Fibroblast of the aortic adventitia (primary cell): ENCODE measurements at regions not wholly inside any gene's neighbourhood (a gene's known extent, or its start where the extent isn't known, plus 50 kb on each side); places are given as distances from the start of the nearest gene placed in this dataset.
"Not testable (repeated sequence)": the region's sequence is repeated elsewhere in the genome, so short reads cannot be mapped to it uniquely, and the experiment has no call there.

ENCODE experiments used
- DNase-seq: peaks from one replicate; pipeline ENCODE4 v3.0.0-alpha.2; 2010; ENCODE audit warnings: low read depth
- H3K4me3 ChIP-seq: 2 replicates; pipeline ENCODE4 v1.5.1; 2011; ENCODE audit warnings: low read depth, mild to moderate bottlenecking, control low read depth, low read length, moderate library complexity
- CTCF ChIP-seq: IDR thresholded peaks from 2 replicates; pipeline ENCODE4 v1.5.1; 2011; ENCODE audit warnings: mild to moderate bottlenecking, low read length, control low read depth, inconsistent platforms; ENCODE audit not compliant: insufficient read depth

GRCh38 chr1:189313488-189313887 lies 1164.2 kb downstream of the BRINP3 start:
- no peak for DNase-seq
- H3K4me3 ChIP-seq = no peak overlapping the region
- no peak for TF ChIP-seq CTCF

GRCh38 chr1:189315035-189315901 lies 1162.4 kb downstream of the BRINP3 start:
- H3K4me3 ChIP-seq = no peak overlapping the region
- no peak for TF ChIP-seq CTCF
- DNase-seq = no peak

GRCh38 chr1:189323091-189323490 lies 1154.6 kb downstream of the BRINP3 start:
- H3K4me3 ChIP-seq = no peak overlapping the region
- TF ChIP-seq CTCF = no peak
- DNase-seq = peak; percentile 10

DNA sequence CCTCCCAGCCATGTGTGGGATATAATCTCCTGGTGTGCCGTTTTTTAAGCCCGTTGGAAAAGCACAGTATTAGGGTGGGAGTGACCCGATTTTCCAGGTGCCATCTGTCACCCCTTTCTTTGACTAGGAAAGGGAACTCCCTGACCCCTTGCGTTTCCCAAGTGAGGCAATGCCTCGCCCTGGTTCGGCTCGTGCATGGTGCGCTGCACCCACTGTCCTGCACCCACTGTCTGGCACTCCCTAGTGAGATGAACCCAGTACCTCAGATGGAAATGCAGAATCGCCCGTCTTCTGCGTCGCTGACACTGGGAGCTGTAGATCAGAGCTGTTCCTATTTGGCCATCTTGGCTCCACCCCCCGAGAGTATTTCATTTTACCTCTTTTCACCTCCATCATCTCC lies 1146.6 kb downstream of the BRINP3 start:
- H3K4me3 ChIP-seq, DNase-seq: not testable (repeated sequence)

- no peak overlapping the region for H3K4me3 ChIP-seq
- no peak for TF ChIP-seq CTCF
- DNase-seq = no peak
Measured at GRCh38 chr1:189336115-189337100, 1141.3 kb downstream of the BRINP3 start.

DNA sequence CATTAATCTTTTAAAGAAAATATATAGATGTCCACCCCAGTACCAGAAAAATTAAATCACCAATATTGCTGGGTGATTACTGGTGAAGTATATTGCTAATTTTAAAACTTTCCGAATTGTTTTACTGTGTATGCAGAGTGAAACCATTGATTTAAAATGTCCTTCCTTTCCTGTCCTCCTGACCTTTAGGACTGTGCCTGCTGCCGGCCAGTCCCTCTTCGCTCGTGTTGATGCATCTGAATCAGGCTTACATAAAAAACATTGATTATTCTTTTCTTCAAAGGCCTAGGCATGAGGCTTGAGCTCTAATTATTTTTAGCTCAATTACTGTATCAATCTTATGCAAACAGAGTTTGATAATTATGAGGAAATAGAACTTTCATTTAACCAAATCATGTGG lies 1128.1 kb downstream of the BRINP3 start:
- no peak overlapping the region for H3K4me3 ChIP-seq
- TF ChIP-seq CTCF = no peak

More for the DNA sequence above, 1128.1 kb downstream of the BRINP3 start:
- no peak for DNase-seq
